Epithelial cell of proximal tubule (primary cell): ENCODE measurements at regions not wholly inside any gene's neighbourhood (a gene's known extent, or its start where the extent isn't known, plus 50 kb on each side); places are given as distances from the start of the nearest gene placed in this dataset.
"Not testable (repeated sequence)": the region's sequence is repeated elsewhere in the genome, so short reads cannot be mapped to it uniquely, and the experiment has no call there.

Experiments used
- DNase-seq: peaks from one replicate; pipeline ENCODE4 v3.0.0-alpha.2; 2011; ENCODE audit warnings: low read depth
- H3K4me3 ChIP-seq: 2 replicates; pipeline ENCODE4 v1.5.1; 2011; ENCODE audit warnings: low read depth, mild to moderate bottlenecking, low read length
- CTCF ChIP-seq: conservative IDR thresholded peaks from 2 replicates; pipeline ENCODE4 v1.5.1; 2012; ENCODE audit warnings: low read depth, mild to moderate bottlenecking, low read length

GRCh38 chr5:163915481-163915961, 410.1 kb downstream of the MAT2B start:
- no peak for DNase-seq
- no peak for TF ChIP-seq CTCF

GRCh38 chr5:163916376-163916775, 411.0 kb downstream of the MAT2B start:
- no peak for DNase-seq
- no peak for TF ChIP-seq CTCF
- H3K4me3 ChIP-seq: no peak overlapping the region

More at GRCh38 chr5:163915481-163915961, 410.1 kb downstream of the MAT2B start:
- no peak overlapping the region for H3K4me3 ChIP-seq

- TF ChIP-seq CTCF: no peak
- H3K4me3 ChIP-seq: no peak overlapping the region
- no peak for DNase-seq
Observed at GRCh38 chr5:163916861-163917260, 411.4 kb downstream of the MAT2B start.

DNA sequence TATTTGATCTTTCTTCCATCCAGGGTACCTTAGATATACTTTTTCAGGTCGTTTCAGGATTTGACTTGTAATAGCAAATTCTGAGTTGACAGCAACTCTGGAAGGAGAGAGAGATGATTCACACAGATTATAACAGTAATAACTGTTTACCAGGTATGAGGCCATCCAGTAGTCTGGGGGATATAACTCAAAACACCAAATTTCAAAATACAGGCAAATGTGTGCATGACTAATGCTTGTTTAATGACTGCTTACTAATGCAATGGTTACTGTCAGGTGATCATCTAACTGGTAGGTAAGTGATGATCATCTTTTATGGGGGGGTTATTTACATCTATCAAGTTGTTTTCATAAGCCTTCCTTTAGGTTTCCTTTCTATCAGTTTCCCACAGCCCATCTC, 412.3 kb downstream of the MAT2B start:
- no peak for DNase-seq
- TF ChIP-seq CTCF: no peak
- no peak overlapping the region for H3K4me3 ChIP-seq

- not testable (repeated sequence) for DNase-seq, H3K4me3 ChIP-seq
Observed at GRCh38 chr5:163934990-163935389, 429.6 kb downstream of the MAT2B start.

DNA sequence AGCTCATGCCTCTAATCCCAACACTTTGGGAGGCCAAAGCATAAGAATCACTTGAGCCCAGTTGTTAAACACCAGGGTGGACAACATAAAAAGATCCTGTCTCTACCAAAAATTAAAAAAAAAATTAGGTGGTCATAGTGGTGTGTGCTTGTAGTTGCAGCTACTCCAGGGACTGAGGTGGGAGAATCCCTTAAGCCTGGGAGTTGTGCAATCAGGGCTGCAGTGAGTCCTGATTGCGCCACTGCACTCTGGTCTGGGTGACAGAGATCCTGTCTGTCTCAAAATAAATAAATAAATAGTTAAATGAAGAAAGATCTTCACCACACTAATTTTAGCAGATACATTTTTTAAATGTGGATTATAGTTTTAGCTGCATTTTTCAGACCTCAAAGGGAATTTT, 433.2 kb downstream of the MAT2B start:
- DNase-seq: no peak
- H3K4me3 ChIP-seq: no peak overlapping the region
- TF ChIP-seq CTCF: no peak

GRCh38 chr5:163941079-163941478, 435.7 kb downstream of the MAT2B start:
- TF ChIP-seq CTCF: no peak
- no peak for DNase-seq
- no peak overlapping the region for H3K4me3 ChIP-seq

- TF ChIP-seq CTCF: no peak
- DNase-seq: no peak
- H3K4me3 ChIP-seq: no peak overlapping the region
Observed at GRCh38 chr5:163943546-163943945, 438.1 kb downstream of the MAT2B start.
